ENCODE measurements at regions not wholly inside any gene's neighbourhood (a gene's known extent, or its start where the extent isn't known, plus 50 kb on each side); places are given as distances from the start of the nearest gene placed in this dataset.

DNA sequence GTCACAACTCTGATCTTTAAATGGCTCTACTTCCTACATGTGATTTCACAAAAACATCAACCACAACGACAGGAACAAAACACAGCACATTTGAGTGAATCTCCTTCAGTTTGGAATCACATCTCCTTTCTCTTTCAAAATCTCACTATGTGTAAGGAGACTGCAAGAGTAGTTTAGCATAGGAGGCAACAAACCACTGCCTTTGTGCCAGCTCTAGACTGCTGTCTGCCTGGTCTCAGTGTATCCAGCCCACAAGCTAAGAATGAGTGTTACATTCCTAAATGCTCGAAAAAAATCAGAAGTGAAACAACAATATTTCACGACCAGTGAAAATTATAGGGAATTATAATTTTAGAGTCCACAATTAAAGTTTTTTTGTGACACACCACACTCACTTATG lies 217.0 kb upstream of the STEAP4 start:
- TF ChIP-seq CTCF (conservative IDR thresholded peaks at IDR 0.05) (no peak), ZFX (IDR thresholded peaks at IDR 0.05) (no peak)
